GM18870 (cell line): ENCODE measurements at regions not wholly inside any gene's neighbourhood (a gene's known extent, or its start where the extent isn't known, plus 50 kb on each side); places are given as distances from the start of the nearest gene placed in this dataset.

Experiments
- ATAC-seq: cut with Tn5 transposase; IDR thresholded peaks from one replicate; pipeline ENCODE4 v1.9.1; 2021; ENCODE audit warnings: moderate library complexity; ENCODE audit not compliant: unreplicated experiment

- ATAC-seq = no peak
Measured at GRCh38 chr6:105594821-105595220, 191.9 kb upstream of the PREP start.

GRCh38 chr6:105593805-105594671, 191.2 kb upstream of the PREP start:
- ATAC-seq = no peak

GRCh38 chr6:105593056-105593690, 190.3 kb upstream of the PREP start:
- no peak for ATAC-seq

- no peak for ATAC-seq
Measured at GRCh38 chr6:105592329-105592728, 189.4 kb upstream of the PREP start.

- peak; percentile 92 for ATAC-seq
Measured at GRCh38 chr6:105591053-105591452, 188.2 kb upstream of the PREP start.

- no peak for ATAC-seq
Measured at GRCh38 chr6:105588123-105588710, 185.3 kb upstream of the PREP start.

GRCh38 chr6:105587349-105588122, 184.7 kb upstream of the PREP start:
- ATAC-seq = no peak

GRCh38 chr6:105578179-105578707, 175.4 kb upstream of the PREP start:
- no peak for ATAC-seq

GRCh38 chr6:105573556-105573955, 170.7 kb upstream of the PREP start:
- no peak for ATAC-seq

GRCh38 chr6:105573138-105573537, 170.3 kb upstream of the PREP start:
- ATAC-seq = no peak

- no peak for ATAC-seq
Measured at GRCh38 chr6:105570416-105570815, 167.5 kb upstream of the PREP start.

GRCh38 chr6:105569706-105570105, 166.8 kb upstream of the PREP start:
- ATAC-seq = no peak

- no peak for ATAC-seq
Measured at GRCh38 chr6:105568751-105569150, 165.9 kb upstream of the PREP start.

- no peak for ATAC-seq
Measured at GRCh38 chr6:105568142-105568541, 165.3 kb upstream of the PREP start.

GRCh38 chr6:105567140-105567539, 164.3 kb upstream of the PREP start:
- no peak for ATAC-seq

GRCh38 chr6:105566503-105566902, 163.6 kb upstream of the PREP start:
- ATAC-seq = no peak

- no peak for ATAC-seq
Measured at GRCh38 chr6:105564121-105564902, 161.4 kb upstream of the PREP start.

- ATAC-seq = no peak
Measured at GRCh38 chr6:105562027-105562426, 159.1 kb upstream of the PREP start.

GRCh38 chr6:105561486-105561885, 158.6 kb upstream of the PREP start:
- ATAC-seq = no peak

GRCh38 chr6:105560611-105561066, 157.8 kb upstream of the PREP start:
- ATAC-seq = peak; percentile 95
